NCI-H1930 (cell line): ENCODE measurements at regions not wholly inside any gene's neighbourhood (a gene's known extent, or its start where the extent isn't known, plus 50 kb on each side); places are given as distances from the start of the nearest gene placed in this dataset.

Source experiments
- DNase-seq, 2 experiments: peaks; one replicate each; lab custom pipeline; 2025; lab: John Stamatoyannopoulos, UW

DNA sequence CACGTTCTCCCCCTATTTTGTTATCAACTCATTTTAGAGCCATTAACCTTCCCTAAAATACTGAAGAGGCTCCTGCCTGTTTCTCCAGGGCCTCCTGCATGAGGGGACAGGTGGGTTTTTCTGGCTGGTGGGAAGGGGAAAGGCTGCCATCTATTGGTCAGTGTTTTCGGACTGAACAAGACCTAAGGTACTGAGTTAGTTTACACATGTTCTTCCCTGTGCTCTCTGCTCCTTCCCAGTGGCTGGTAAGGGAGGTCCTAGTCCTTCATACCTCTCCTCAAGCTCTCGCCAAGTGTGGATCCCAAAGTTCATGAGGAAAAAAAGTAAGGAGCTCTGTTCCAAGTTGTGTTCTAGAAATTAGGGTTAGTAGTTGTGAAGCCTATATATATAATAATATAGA, 357.5 kb downstream of the FSCB start:
- peak; percentile 1 to 9 for DNase-seq

DNA sequence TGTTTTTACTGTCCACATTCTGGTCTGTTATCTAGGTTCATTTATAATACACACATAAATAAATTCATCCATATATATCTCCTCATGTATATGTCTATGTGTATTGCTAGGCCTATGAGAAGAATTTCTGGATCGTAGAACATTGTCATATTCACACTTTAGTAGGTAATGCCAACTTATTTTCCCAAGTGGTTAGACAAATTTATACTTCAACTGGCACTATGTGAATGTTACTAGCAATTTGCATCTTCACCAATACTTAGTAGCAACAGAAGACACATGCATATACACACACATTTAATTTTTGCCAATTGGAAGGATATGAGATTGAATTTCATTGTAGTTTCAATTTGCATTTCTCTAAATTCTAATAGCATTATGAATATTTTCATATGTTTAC, 365.1 kb downstream of the FSCB start:
- DNase-seq, result no peak

DNA sequence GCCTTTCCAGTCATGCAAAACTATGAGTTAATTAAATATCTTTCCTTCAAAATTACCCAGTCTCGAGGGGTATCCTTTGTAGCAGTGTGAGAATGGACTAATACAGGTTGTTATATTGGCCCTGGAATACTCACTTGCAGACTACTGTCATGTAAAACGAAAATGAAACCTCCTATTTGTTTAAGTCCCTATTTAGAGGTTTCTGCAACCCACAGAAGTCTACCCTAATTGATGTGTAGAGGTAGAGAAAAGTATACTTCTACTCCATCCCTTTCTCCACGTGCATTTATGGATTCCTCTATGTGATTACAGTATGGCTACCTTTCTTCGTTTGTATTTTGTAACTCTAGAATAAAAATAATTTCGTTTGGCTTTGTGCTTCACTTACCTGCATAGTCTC, 371.1 kb downstream of the FSCB start:
- no peak for DNase-seq

DNA sequence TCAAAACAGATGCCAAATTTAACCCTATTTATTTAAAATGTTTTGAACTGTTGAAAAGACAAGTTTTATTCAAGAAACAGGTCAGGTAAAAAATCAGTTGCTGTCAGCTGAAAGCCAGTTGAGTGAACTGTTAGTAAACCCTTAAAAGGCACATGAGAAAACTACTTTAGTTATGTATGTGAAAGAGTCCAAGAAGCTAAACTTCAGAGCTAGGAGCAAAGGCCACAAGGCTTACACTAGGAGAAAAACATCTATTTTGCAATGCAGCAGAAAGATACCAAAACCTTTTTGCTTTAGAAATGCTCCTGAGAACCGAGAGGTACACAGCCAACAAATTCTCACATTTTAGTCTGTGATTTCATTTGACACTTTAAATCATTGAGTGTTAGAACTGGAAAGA, 375.2 kb downstream of the FSCB start:
- no peak for DNase-seq

DNA sequence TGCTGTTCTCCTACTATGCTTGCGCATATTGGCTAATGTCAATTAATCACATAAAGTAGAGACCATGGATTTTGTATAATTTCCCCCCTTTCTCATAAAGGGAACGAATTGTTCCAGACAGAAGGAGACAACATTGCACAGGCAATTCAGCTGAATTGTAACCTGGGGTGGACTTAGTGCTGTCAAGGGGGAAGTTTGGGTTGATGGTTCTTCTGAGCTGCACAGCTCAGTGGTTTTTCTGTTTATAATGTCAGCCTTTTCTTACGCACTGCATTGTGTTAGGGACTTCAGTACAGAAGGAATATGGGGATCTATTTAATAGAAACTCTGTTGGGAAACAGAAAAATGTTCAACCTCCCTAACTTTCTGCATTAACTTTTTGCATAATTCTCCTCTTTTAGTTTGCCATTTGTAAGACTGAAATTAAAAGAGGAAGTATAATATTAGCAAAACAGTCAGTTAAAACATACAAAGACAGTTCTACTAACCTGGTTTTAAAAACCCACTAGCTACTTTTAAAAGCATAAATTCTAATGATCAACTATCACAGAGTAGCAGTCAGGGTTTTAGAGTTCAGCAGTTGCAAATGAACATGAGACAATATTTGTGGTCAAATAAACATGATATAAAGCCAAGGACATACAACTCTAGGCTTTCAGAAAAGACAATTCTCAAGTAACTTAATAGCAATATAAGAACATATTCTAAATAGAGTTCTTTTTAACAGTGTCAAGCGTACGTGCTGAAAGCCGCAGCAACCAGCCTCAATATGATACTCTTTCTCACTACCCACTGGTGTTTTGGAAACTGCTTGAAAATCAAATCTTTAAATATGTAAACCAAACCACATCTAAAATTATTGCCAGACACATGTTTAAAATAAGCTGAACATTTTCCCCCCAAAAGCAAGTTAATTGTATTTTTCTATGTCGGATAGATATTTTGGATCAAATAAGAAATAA, 393.0 kb downstream of the FSCB start:
- no peak for DNase-seq

DNA sequence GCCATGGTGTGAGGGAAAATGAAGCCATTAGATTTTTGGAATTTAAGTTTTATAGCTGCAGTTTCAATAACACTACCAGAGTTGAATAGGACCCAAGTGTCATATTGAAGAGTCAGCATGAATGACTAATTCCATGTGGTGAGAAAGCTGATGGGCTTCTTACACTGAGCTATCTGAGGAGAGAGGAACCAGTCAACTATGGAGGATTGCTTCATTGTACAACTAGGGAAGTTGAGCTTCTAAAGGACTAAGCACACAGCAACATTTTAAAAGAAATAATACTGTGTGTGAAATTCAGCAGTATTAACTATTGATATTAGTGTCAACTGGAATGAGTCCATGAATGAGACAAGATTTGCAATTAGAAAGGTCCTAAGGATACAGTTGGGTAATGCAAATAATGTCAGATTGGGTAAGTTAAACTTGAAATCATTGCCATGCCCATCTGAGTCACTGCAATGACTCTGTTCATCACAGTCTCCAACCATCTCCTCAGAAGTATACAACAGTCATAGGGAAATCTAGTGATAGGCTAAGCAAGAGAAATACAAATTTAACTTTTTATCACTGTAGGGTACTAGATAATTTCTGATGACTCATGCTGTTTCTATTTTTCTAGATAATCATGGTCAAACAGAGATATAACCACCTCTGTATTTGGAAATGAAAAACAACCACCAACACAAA, 394.2 kb downstream of the FSCB start:
- DNase-seq, result no peak

DNA sequence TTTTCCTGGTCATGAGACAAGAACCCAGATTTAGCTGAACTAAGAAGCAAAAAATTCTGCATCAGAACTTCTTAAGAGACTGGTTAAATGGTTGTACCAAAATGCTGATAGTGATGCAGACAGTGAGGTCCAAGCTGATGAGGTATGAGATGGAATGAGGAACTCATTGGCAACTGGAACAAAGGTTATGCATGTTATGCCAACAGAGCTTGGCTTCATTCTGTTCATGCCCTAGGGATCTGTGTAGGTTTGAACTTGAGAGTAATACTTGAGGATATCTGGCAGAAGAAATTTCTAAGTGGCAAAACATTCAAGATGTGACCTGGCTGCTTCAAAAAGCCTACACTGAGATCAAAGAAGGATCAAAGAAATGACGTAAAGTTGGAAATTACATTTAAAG, 398.0 kb downstream of the FSCB start:
- DNase-seq, result no peak

DNA sequence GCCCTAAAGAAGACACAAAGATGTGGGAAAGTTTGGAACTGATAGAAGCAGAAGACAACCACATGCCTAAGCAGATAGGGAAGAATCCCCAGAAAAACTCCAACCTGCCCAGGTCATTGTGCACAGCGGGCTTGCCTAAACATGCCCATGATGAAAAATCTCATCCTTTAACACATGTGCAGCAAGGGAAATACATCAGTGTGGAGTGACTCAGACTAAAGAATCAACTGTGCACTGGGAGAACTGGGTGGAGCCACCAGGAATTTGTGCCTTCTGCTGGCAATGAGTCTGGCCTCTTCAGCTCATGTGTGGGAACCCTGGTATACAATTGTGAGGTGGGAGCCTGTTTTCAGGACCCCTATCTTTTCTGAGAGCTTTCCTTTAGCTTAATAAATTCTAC, 398.5 kb downstream of the FSCB start:
- no peak for DNase-seq

DNA sequence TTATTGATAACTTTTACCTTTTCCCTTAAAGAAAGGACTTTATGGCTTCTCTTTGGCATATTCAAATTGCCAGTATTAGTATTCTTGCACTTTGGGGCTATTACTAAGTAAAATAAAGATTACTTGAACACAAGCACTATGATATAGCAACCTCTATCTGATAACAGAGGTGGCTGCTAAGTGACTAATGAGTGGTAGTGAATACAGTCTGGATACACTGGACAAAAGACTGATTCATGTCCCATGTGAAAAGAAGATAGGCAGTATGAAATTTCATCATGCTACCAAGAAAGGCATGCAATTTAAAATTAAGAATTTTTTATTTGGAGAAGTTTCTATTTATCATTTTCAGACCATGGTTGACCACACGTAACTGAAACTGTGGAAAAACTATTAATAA, 399.9 kb downstream of the FSCB start:
- DNase-seq, result no peak

DNA sequence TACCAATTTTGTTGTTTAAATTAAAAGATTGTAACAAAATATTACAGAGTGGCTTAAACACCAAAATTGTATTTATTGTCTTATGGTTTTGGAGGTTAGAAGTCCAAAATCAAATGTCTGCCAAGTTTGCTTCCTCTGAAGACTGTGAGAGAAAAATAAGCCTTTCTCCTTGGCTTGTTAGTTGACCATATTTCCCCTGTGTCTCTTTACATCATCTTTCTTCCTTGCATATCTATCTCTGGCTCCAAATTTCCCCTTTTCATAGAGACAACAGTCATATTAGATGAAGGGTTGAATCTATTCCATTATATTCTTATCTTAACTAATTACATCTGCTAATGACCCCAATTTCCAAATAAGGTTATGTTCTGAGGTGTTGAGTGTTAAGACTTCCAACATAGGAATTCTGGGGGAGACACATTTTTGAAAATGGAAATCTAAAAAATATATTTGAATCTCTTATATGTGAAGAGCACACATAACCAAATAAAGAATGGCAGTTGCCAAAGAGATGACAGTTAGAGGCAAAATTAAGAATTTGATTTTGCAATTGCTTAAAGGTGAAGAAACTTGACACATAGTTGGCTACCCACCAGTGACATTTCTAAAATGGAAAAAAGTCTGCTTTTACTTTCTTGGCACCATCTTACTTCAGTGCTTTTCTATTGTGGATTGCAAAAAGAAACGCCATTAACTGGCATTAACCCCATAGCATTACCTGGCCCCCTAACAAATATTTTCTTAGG, 407.2 kb downstream of the FSCB start:
- DNase-seq, result no peak

DNA sequence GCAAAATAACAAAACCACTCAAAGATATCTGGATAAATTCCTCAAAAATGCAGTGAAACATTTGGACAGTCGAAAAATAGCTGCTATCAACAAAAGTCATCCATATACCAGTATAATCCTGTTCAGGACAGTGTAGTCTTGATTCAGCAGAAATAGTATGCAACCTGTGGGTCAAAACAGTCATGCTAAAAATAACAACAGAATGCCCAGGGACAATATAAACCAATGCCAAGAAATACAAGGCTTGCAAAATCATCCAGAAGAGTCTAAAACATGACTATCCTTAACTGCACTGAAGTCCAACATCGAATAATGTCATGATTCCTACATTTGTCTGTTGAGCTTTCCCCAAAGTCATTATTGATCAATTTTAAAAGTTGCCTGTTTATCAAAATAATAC, 425.9 kb downstream of the FSCB start:
- no peak for DNase-seq

DNA sequence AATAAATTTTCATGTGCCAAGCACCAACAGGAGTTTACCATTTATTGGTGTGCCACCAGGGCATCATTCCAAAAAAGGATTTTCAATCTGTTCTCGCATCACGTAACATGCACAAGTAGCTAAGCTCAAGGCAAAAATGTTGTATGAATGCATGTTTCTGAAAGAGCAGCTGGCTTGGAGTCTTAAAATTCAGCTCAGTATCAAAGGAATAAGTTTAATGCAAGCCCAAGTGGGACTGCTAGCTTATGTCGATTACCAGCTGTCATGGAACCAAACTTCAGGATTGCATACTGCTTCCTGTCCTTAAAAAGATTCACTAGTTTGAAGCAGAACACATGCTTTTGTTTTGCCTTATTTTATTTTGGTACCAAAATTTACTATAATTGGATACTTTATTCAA, 437.0 kb downstream of the FSCB start:
- no peak for DNase-seq

DNA sequence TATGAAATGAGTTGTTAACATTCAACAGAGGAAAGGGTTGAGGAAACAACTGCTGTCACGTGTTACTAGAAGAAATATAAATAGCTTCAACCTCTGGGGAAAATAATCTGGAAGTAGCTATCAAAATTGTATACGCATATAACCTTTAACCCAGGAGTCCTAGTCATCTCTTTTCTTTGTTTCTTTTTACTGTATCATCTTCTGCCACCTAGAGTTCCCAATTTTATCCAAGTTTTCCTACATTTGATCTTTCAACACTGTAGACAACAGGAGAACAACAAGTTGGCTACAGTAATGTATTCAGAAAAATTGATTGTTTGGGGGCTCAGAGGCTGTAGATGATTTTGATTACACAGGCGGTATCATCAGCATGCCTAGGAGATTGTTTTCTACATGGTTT, 453.7 kb downstream of the FSCB start:
- DNase-seq, result no peak

DNA sequence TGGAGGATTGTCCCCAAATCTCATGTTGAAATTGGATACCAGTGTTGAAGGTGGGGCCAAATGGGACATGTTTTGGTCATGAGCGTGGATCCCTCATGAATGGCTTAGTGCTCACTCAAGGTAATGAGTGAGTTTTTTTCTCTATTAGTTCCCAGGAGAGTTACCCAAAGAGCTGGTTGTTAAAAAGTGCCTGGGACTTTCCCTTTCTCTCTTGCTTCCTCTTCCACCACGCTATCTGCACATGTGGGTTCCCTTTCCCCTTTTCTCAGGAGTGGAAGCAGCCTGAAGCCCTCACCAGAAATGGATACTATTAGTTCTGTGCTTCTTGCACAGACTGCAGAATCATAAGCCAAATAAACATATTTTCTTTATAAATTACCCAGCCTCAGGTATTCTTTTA, 465.4 kb downstream of the FSCB start:
- no peak for DNase-seq

DNA sequence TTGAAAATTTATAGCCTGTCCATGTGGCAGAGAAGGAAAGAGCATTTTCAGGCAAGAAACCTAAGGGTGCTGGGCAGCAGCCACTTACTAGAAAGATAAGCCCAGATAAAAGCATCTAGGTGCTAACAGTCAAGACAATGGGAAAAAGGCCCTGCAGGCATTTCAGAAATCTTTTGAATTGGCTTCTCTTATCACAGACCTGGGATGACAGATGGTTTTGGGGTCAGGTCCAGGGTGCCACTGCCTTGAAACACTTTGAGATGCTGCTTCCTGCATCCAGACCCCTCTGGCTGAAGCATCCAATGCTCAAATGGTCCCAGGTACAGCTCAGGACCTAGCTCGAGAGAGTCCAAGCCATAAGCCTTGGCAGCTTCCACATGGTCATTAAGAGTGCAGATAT, 466.5 kb downstream of the FSCB start:
- no peak for DNase-seq

DNA sequence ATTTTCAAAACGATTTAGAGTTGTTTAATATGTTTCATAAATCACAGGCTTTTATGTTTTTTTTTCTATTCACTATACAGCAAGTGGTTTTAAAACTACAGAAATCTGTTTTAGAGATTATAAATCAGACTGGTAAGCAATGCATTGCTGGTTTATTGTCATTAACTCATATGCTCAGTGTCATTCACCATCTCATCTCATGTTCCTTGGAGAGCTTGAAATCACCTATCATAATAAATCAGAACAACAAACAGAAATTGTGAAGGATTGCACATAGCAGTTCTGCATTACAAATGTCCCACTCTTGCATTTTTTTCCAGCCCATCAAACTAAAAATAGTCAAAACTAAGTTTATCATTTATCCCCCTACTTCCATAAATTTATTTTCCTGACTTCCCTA, 470.8 kb downstream of the FSCB start:
- no peak for DNase-seq

DNA sequence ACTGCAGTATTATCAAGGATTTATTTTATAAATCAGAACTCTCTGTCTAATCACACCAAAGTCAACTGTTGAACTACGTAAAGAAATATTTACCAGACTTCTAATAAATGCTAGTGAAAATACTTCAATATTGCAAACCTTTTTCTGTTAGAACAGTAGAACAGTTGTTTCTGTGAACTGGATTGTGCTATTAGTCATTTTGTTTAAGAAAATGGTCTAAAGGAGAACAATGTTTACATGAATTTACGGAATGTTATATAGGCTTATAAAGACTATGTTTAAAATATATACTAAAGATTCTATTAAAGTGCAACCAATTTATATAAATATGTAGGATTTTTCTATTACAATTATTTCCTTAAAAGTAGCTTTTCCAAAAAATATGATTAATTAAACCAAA, 471.4 kb downstream of the FSCB start:
- DNase-seq, result no peak

DNA sequence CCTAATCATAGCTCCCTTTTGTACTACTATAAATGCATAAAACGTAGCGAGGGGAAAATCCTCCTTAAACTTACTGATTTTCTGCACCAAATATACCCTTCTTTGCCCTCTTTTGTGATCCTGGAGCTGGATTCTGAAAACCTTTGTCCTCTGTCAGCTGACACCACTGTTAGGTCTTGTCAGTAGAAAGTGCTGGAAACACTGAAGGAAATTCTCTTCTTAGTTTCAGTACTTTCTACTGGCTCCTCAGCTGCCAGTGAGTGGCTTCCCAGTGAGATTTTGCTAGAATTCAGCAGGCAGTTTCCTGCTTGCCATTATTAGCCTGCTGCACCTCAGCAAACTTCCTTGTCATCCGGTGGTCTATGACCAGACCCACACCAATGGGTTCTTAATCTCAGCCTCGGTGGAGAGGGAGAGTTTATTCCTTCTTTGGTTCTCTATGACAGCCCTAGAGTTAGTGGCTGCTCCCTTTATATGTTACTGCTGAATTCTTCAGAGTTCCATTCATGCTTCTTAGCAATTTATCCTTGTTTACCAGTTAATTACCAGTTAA, 476.2 kb downstream of the FSCB start:
- no peak for DNase-seq

DNA sequence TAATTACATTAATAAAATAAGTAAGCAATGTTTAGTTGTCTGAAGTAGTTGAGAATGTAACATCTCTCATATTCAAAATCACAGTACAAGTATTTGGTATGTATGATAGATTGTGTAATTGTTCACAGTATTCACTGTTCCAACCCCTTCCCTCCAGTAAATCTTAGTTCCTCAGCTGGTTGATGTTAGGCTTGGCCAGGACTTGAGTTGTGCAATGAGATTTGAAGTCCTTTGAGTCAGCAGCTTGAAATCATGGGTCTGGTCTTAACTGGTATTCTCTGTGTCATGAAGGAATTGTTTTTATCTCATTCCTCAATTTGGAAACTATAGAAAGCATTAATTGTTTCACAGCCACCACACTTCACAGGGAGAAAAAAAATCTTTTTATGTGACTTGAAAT, 477.1 kb downstream of the FSCB start:
- DNase-seq, result no peak

DNA sequence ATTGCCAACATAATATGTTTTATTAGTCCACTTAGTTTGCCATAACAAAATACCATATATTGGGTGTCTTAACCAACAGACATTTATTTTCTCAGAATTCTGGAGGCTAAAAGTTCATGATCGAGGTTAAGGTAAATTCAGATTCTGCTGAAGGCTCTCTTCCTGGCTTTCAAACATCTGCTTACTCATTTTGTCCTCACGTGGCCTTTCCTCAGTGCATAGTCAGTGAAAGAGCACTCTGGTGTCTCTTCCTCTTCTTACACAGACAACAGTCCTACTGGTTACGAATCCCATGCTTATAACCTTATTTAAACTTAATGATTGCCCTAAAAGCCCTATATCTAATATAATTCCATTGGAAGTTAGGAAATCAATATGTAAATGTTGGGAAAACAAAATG, 479.7 kb downstream of the FSCB start:
- no peak for DNase-seq

DNA sequence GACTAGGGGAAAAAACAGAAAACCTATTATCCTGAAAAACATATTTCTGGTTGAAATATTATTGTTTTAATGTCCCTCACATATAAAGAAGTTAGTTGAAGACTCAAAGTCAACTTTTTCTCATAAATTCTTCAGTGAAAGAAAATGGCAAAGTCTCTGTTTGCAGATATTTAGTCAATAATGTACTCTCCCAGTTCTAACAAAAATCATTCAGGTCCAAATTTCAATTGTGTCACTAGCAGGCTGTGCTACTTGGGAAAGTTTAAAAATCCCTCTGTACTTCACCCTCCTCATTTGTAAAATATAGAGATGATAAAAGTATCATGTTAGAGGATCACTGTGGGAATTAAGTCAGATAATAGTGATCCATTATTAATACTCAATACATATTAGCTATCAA, 496.5 kb downstream of the FSCB start:
- DNase-seq, result no peak

DNA sequence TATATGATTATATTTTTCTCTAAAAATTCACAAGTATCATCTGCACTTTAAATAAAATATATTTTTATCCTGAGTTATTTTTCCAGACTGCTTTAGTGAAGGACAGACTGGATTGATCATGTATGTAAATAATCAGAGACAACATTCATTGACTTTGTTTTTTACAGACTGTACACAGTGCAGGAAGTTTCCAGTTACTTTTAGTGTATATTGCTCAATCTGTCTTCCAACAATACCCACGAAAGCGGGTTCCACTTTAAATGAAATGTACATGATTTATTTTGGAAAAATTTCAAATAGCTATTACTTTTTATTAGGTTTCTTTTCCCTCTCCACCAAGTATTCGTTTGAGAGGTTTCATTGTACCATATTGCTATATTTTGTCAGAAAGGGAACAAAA, 497.0 kb downstream of the FSCB start:
- no peak for DNase-seq

DNA sequence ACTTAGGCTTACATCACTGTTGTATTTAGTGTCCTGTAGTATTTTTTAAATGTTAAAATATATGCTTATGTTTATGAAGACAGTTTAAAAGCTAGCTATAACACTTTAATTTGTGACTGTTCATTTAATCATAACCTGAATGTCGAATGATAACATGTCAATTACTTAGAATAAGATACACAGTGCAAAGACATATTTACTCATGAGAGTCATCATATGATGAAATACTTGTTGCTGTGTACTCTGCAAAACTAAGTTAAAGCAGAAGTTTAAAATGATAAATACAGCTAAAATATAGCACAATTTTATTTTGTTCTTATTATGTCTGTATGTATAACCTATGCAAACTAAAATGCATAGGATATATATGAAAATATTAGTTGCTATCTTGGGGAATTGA, 497.4 kb downstream of the FSCB start:
- no peak for DNase-seq
